Middle frontal gyrus (tissue), 1 donor: ENCODE measurements at regions not wholly inside any gene's neighbourhood (a gene's known extent, or its start where the extent isn't known, plus 50 kb on each side); places are given as distances from the start of the nearest gene placed in this dataset.

Source experiments
- DNase-seq: peaks from one replicate; pipeline ENCODE4 v3.0.0-alpha.2; 2015; ENCODE audit warnings: low spot score; ENCODE audit errors: extremely low spot score

GRCh38 chr14:73782623-73783022 lies 68.4 kb upstream of the PNMA1 start:
- no peak for DNase-seq

- DNase-seq: no peak
These were observed 66.7 kb upstream of the PNMA1 start for GRCh38 chr14:73780896-73781295.

- no peak for DNase-seq
These were observed 66.2 kb upstream of the PNMA1 start for GRCh38 chr14:73780391-73780790.

- no peak for DNase-seq
These were observed 64.6 kb upstream of the PNMA1 start for GRCh38 chr14:73778736-73779135.

- no peak for DNase-seq
These were observed 63.2 kb upstream of the PNMA1 start for GRCh38 chr14:73777420-73777819.

- DNase-seq: no peak
These were observed 62.0 kb upstream of the PNMA1 start for GRCh38 chr14:73776194-73776537.

- DNase-seq: no peak
These were observed 61.4 kb upstream of the PNMA1 start for GRCh38 chr14:73775339-73776193.

GRCh38 chr14:73774671-73775070 lies 60.5 kb upstream of the PNMA1 start:
- DNase-seq: no peak

- DNase-seq: no peak
These were observed 60.0 kb upstream of the PNMA1 start for GRCh38 chr14:73774241-73774570.

GRCh38 chr14:73773441-73774240 lies 59.5 kb upstream of the PNMA1 start:
- no peak for DNase-seq

- DNase-seq: no peak
These were observed 57.9 kb upstream of the PNMA1 start for GRCh38 chr14:73771848-73772638.

- no peak for DNase-seq
These were observed 57.0 kb upstream of the PNMA1 start for GRCh38 chr14:73770977-73771847.

GRCh38 chr14:73768107-73768506 lies 53.9 kb upstream of the PNMA1 start:
- no peak for DNase-seq

- no peak for DNase-seq
These were observed 50.5 kb upstream of the PNMA1 start for GRCh38 chr14:73764406-73765280.
